Stimulated activated CD4-positive, alpha-beta T cell treated with anti-CD3 and anti-CD28 coated beads, Interleukin-4, amount 100 ng/mL, for 1 hour (primary cell): ENCODE measurements at regions not wholly inside any gene's neighbourhood (a gene's known extent, or its start where the extent isn't known, plus 50 kb on each side); places are given as distances from the start of the nearest gene placed in this dataset.

Experiments used
- DNase-seq: peaks from one replicate; pipeline ENCODE4 v3.0.0-alpha.2; 2020

- no peak for DNase-seq
These were observed 138.6 kb upstream of the AKR1E2 start for GRCh38 chr10:4687397-4687796.

- no peak for DNase-seq
These were observed 139.4 kb upstream of the AKR1E2 start for GRCh38 chr10:4686644-4686996.

- DNase-seq = no peak
These were observed 139.9 kb upstream of the AKR1E2 start for GRCh38 chr10:4685904-4686643.

GRCh38 chr10:4685491-4685890, 140.5 kb upstream of the AKR1E2 start:
- DNase-seq = no peak

- DNase-seq = no peak
These were observed 141.6 kb upstream of the AKR1E2 start for GRCh38 chr10:4684434-4684833.

- DNase-seq = no peak
These were observed 142.2 kb upstream of the AKR1E2 start for GRCh38 chr10:4683838-4684237.

GRCh38 chr10:4683137-4683536, 142.9 kb upstream of the AKR1E2 start:
- DNase-seq = no peak

GRCh38 chr10:4678951-4679671, 146.9 kb upstream of the AKR1E2 start:
- no peak for DNase-seq

GRCh38 chr10:4678023-4678950, 147.7 kb upstream of the AKR1E2 start:
- DNase-seq = no peak

- DNase-seq = no peak
These were observed 148.5 kb upstream of the AKR1E2 start for GRCh38 chr10:4677296-4678021.

GRCh38 chr10:4676566-4676965, 149.4 kb upstream of the AKR1E2 start:
- no peak for DNase-seq

- no peak for DNase-seq
These were observed 150.2 kb upstream of the AKR1E2 start for GRCh38 chr10:4675808-4676207.

GRCh38 chr10:4673279-4674040, 152.5 kb upstream of the AKR1E2 start:
- no peak for DNase-seq

- DNase-seq = no peak
These were observed 153.8 kb upstream of the AKR1E2 start for GRCh38 chr10:4672201-4672600.

- DNase-seq = no peak
These were observed 154.4 kb upstream of the AKR1E2 start for GRCh38 chr10:4671451-4672145.

GRCh38 chr10:4670737-4671136, 155.3 kb upstream of the AKR1E2 start:
- DNase-seq = no peak

GRCh38 chr10:4669585-4669984, 156.4 kb upstream of the AKR1E2 start:
- DNase-seq = no peak

- no peak for DNase-seq
These were observed 162.6 kb upstream of the AKR1E2 start for GRCh38 chr10:4663162-4663992.

GRCh38 chr10:4662576-4663161, 163.3 kb upstream of the AKR1E2 start:
- DNase-seq = no peak
